ENCODE measurements at regions not wholly inside any gene's neighbourhood (a gene's known extent, or its start where the extent isn't known, plus 50 kb on each side); places are given as distances from the start of the nearest gene placed in this dataset.

DNA sequence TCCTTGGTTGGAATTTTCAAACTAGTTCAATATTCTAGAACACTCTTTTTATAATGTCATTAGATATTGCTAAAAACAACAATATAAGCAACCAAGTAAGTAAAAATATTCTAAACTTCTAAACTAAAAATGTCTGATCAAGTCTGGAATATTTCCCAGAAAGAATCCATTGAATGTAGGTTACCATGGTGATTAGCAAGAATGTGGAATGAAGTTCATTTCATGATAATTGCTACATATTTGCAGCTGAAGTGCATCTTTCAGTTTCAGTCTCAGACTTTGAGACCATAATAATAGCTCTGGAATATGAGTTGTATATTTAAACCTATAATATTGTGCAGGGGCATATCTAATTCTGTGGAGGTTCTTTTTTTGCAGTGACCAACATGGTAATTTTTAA, 61.0 kb upstream of the NKAIN2 start:
- TF ChIP-seq, protein P1, sequence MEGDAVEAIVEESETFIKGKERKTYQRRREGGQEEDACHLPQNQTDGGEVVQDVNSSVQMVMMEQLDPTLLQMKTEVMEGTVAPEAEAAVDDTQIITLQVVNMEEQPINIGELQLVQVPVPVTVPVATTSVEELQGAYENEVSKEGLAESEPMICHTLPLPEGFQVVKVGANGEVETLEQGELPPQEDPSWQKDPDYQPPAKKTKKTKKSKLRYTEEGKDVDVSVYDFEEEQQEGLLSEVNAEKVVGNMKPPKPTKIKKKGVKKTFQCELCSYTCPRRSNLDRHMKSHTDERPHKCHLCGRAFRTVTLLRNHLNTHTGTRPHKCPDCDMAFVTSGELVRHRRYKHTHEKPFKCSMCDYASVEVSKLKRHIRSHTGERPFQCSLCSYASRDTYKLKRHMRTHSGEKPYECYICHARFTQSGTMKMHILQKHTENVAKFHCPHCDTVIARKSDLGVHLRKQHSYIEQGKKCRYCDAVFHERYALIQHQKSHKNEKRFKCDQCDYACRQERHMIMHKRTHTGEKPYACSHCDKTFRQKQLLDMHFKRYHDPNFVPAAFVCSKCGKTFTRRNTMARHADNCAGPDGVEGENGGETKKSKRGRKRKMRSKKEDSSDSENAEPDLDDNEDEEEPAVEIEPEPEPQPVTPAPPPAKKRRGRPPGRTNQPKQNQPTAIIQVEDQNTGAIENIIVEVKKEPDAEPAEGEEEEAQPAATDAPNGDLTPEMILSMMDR (conservative IDR thresholded peaks at IDR 0.05; ENCODE audit: low read depth, low read length) = no peak
- TF ChIP-seq MAFK (IDR thresholded peaks at IDR 0.05; ENCODE audit: low read depth, low read length) = no peak
- TF ChIP-seq MXI1 (IDR thresholded peaks at IDR 0.05; ENCODE audit: borderline replicate concordance, low read depth, low read length) = no peak
- no peak for TF ChIP-seq RCOR1 (IDR thresholded peaks at IDR 0.05; ENCODE audit: insufficient replicate concordance, low read length)

Measured in IMR-90 (cell line).